Neural progenitor cell (in vitro differentiated cells): ENCODE measurements at regions not wholly inside any gene's neighbourhood (a gene's known extent, or its start where the extent isn't known, plus 50 kb on each side); places are given as distances from the start of the nearest gene placed in this dataset.

Experiments
- DNase-seq: peaks from one replicate; pipeline ENCODE4 v3.0.0-alpha.2; 2016; ENCODE audit warnings: low spot score
- H2AFZ ChIP-seq: fragments of 200-600 bp; sonication (generic); replicated peaks from 2 replicates; pipeline ENCODE4 v1.6.1; 2016; ENCODE audit warnings: antibody characterized with exemption
- H3F3A ChIP-seq: fragments of 200-600 bp; sonication (generic); 2 replicates; pipeline ENCODE4 v1.6.1; 2016; ENCODE audit warnings: antibody characterized with exemption, low read depth
- H3K27ac ChIP-seq: fragments of 200-600 bp; sonication (generic); 2 replicates; pipeline ENCODE4 v1.5.1; 2016; ENCODE audit warnings: mild to moderate bottlenecking
- H3K27me3 ChIP-seq: fragments of 200-600 bp; sonication (generic); 2 replicates; pipeline ENCODE4 v1.6.1; 2016; ENCODE audit warnings: mild to moderate bottlenecking, moderate library complexity
- H3K36me3 ChIP-seq: fragments of 200-600 bp; sonication (generic); 2 replicates; pipeline ENCODE4 v1.5.1; 2016
- H3K4me1 ChIP-seq: fragments of 200-600 bp; sonication (generic); 2 replicates; pipeline ENCODE4 v1.6.1; 2016; ENCODE audit warnings: mixed run types
- H3K4me2 ChIP-seq: fragments of 200-600 bp; sonication (generic); 2 replicates; pipeline ENCODE4 v1.6.1; 2016
- H3K4me3 ChIP-seq: fragments of 200-600 bp; sonication (generic); 2 replicates; pipeline ENCODE4 v1.5.1; 2016
- H3K79me2 ChIP-seq: fragments of 200-600 bp; sonication (generic); 2 replicates; pipeline ENCODE4 v1.6.1; 2016; ENCODE audit warnings: low read depth
- H3K9ac ChIP-seq: fragments of 200-600 bp; sonication (generic); 2 replicates; pipeline ENCODE4 v1.6.1; 2016
- H3K9me3 ChIP-seq: fragments of 200-600 bp; sonication (generic); 2 replicates; pipeline ENCODE4 v1.5.1; 2016; ENCODE audit warnings: low read depth
- H4K20me1 ChIP-seq: fragments of 200-600 bp; sonication (generic); 2 replicates; pipeline ENCODE4 v1.6.1; 2016; ENCODE audit warnings: low read depth
- H3K27ac Mint-ChIP-seq: 3 replicates; pipeline ENCODE4 v1.8.0; 2021; ENCODE audit warnings: mixed read lengths
- H3K27me3 Mint-ChIP-seq: 2 replicates; pipeline ENCODE4 v1.8.0; 2022; ENCODE audit warnings: low read depth, mild to moderate bottlenecking, inconsistent platforms, moderate library complexity, mixed read lengths; ENCODE audit not compliant: insufficient read depth
- H3K36me3 Mint-ChIP-seq: 3 replicates; pipeline ENCODE4 v1.8.0; 2021; ENCODE audit warnings: mixed read lengths
- H3K4me1 Mint-ChIP-seq: 3 replicates; pipeline ENCODE4 v1.8.0; 2021; ENCODE audit warnings: mixed read lengths
- H3K4me3 Mint-ChIP-seq: 3 replicates; pipeline ENCODE4 v1.8.0; 2021; ENCODE audit warnings: mild to moderate bottlenecking, moderate library complexity, mixed read lengths
- H3K9me3 Mint-ChIP-seq: 3 replicates; pipeline ENCODE4 v1.8.0; 2020; ENCODE audit warnings: mixed read lengths
- EZH2 ChIP-seq: fragments of 200-600 bp; sonication (generic); IDR thresholded peaks from 2 replicates; pipeline ENCODE4 v1.6.1; 2017; ENCODE audit warnings: antibody characterized with exemption, mild to moderate bottlenecking, moderate library complexity
- EZH2phosphoT487 ChIP-seq: fragments of 200-600 bp; sonication (generic); IDR thresholded peaks from 2 replicates; pipeline ENCODE4 v1.6.1; 2017; ENCODE audit warnings: antibody characterized with exemption
- TF ChIP-seq, protein P1 (sequence below): fragments of 200-600 bp; sonication (generic); IDR thresholded peaks from 2 replicates; pipeline ENCODE4 v1.5.1; 2017; ENCODE audit warnings: antibody characterized with exemption, mild to moderate bottlenecking

DNA sequence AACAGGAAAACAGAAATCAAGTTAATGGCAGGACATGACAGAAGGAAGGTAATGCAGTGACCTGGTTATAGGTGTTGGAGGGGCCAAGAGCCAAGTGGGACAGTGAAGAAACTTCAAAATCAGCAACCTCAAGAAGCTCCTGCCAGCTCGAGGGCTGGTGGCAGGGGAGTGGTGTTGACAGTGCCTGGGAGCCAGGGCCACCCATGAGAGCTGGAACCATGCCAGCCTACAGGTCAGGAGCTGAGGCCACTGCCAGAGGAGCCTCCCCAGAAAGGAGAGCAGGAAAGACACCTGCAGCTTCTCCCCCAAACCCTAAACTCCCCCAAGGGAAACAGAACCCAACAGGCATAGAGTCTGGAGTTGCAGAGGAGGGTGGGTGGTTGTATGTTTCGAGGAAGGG is 262.1 kb downstream of the LRFN2 start:
- H3K9me3 ChIP-seq: no peaks in the 10 kb centered on the region
- H3K4me1 ChIP-seq: peaks cover 8% of the 10 kb centered on the region
- H3K4me2 ChIP-seq: no peak overlapping the region
- Mint-ChIP-seq H3K9me3 (no peaks in the 10 kb centered on the region), H3K36me3 (no peaks in the 10 kb centered on the region), H3K4me1 (peaks cover 35% of the 10 kb centered on the region), H3K27ac (peak overlapping the region; percentile 78), H3K4me3 (no peak overlapping the region), H3K27me3 (peaks cover 8% of the 10 kb centered on the region)
- DNase-seq: no peak
- no peaks in the 10 kb centered on the region for H3K27me3 ChIP-seq
- no peak overlapping the region for H2AFZ ChIP-seq
- H3F3A ChIP-seq: peaks cover 7% of the 10 kb centered on the region
- no peaks in the 10 kb centered on the region for H3K79me2 ChIP-seq
- H4K20me1 ChIP-seq: no peaks in the 10 kb centered on the region
- no peak overlapping the region for H3K27ac ChIP-seq
- H3K36me3 ChIP-seq: no peaks in the 10 kb centered on the region
- no peak overlapping the region for H3K9ac ChIP-seq
- TF ChIP-seq EZH2phosphoT487: no peak
- TF ChIP-seq, protein P1, sequence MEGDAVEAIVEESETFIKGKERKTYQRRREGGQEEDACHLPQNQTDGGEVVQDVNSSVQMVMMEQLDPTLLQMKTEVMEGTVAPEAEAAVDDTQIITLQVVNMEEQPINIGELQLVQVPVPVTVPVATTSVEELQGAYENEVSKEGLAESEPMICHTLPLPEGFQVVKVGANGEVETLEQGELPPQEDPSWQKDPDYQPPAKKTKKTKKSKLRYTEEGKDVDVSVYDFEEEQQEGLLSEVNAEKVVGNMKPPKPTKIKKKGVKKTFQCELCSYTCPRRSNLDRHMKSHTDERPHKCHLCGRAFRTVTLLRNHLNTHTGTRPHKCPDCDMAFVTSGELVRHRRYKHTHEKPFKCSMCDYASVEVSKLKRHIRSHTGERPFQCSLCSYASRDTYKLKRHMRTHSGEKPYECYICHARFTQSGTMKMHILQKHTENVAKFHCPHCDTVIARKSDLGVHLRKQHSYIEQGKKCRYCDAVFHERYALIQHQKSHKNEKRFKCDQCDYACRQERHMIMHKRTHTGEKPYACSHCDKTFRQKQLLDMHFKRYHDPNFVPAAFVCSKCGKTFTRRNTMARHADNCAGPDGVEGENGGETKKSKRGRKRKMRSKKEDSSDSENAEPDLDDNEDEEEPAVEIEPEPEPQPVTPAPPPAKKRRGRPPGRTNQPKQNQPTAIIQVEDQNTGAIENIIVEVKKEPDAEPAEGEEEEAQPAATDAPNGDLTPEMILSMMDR: no peak
- TF ChIP-seq EZH2: no peak
- H3K4me3 ChIP-seq: no peak overlapping the region

DNA sequence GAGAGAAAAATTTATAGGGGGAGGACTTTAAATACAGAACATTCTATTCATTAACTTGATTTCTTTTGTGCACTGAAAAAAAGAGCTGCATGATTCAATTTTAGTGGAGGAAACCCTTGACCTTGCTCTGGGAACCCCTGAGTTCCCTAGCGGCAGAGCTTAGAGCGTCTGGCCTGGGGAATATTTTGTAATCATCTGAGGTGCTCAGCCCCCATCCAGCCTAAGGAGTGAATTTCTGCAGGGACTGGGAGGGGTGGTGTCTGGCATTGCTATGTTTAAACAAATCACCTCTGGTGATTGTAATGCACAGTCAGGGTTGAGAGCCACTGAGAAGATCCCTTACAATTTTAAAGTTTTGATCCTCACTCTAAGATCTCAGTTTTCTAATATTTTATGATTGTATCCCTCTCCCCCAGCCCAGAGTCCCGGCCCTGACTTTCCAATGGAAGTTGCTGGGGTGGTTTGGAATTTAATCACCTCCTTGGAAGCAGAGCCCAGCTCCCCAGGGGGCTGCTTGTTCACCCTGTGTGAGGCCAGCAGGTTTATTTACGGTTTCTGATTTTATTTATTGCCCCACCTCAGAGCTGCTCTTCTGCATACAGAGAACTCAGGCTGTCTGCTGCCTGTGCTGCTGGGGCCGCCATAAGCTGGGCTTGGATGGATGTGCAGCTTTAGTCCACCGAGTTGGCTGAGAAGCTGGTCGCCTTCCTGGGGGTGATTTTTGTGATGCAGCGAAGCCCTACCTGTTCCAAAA is 263.1 kb downstream of the LRFN2 start:
- H3F3A ChIP-seq: no peaks in the 10 kb centered on the region
- no peak overlapping the region for H2AFZ ChIP-seq
- H3K9ac ChIP-seq: no peak overlapping the region
- H4K20me1 ChIP-seq: no peaks in the 10 kb centered on the region
- H3K27me3 Mint-ChIP-seq: peaks cover 8% of the 10 kb centered on the region
- H3K4me3 Mint-ChIP-seq: no peak overlapping the region
- H3K9me3 ChIP-seq: no peaks in the 10 kb centered on the region
- no peaks in the 10 kb centered on the region for H3K4me1 ChIP-seq
- H3K27ac ChIP-seq: no peak overlapping the region
- no peaks in the 10 kb centered on the region for H3K36me3 Mint-ChIP-seq
- no peaks in the 10 kb centered on the region for H3K79me2 ChIP-seq
- H3K4me1 Mint-ChIP-seq: peaks cover 31% of the 10 kb centered on the region
- no peak for DNase-seq
- no peak overlapping the region for H3K4me3 ChIP-seq
- no peak overlapping the region for H3K27ac Mint-ChIP-seq
- no peaks in the 10 kb centered on the region for H3K36me3 ChIP-seq
- H3K4me2 ChIP-seq: no peak overlapping the region
- peaks cover 4% of the 10 kb centered on the region for H3K9me3 Mint-ChIP-seq
- H3K27me3 ChIP-seq: no peaks in the 10 kb centered on the region
- TF ChIP-seq, protein P1: no peak
- no peak for TF ChIP-seq EZH2phosphoT487
- TF ChIP-seq EZH2: no peak

DNA sequence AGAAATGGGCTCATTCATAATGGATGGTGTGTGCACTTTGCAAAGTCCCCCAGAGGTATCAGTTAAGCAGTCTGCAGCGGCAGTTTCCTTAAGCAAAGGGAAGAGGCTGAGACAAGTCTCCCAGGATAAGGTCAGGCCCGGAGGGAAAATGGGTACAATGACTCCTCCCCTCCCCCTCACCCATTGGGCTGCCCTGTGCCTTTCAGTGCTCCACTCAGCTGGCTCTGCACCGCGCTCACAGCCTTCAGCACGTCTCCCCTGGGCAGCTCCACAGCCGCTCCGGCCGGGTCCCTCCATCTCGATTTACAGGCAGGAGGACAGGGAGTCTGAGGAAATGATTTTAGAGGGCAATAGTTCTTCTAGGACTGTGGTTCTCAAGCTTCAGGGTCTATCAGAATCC is 264.8 kb downstream of the LRFN2 start:
- no peak for DNase-seq
- Mint-ChIP-seq H3K27ac (no peak overlapping the region), H3K4me3 (no peak overlapping the region), H3K27me3 (peaks cover 3% of the 10 kb centered on the region), H3K9me3 (peaks cover 4% of the 10 kb centered on the region), H3K36me3 (no peaks in the 10 kb centered on the region), H3K4me1 (peaks cover 24% of the 10 kb centered on the region)
- H3K4me1 ChIP-seq: no peaks in the 10 kb centered on the region
- H3F3A ChIP-seq: no peaks in the 10 kb centered on the region
- no peaks in the 10 kb centered on the region for H3K27me3 ChIP-seq
- no peak for TF ChIP-seq EZH2phosphoT487
- TF ChIP-seq, protein P1: no peak
- H3K9me3 ChIP-seq: no peaks in the 10 kb centered on the region
- no peaks in the 10 kb centered on the region for H3K36me3 ChIP-seq
- H3K9ac ChIP-seq: no peak overlapping the region
- H2AFZ ChIP-seq: no peak overlapping the region
- H3K27ac ChIP-seq: no peak overlapping the region
- H3K79me2 ChIP-seq: no peaks in the 10 kb centered on the region
- no peaks in the 10 kb centered on the region for H4K20me1 ChIP-seq
- H3K4me3 ChIP-seq: no peak overlapping the region
- no peak overlapping the region for H3K4me2 ChIP-seq
